SK-N-SH (cell line): ENCODE measurements at regions not wholly inside any gene's neighbourhood (a gene's known extent, or its start where the extent isn't known, plus 50 kb on each side); places are given as distances from the start of the nearest gene placed in this dataset.

Source experiments
- CHD2 ChIP-seq: fragments of 150-350 bp; IDR thresholded peaks from 2 replicates; pipeline ENCODE4 v1.6.1; 2018; ENCODE audit warnings: low read length; ENCODE audit not compliant: partially characterized antibody
- ELF1 ChIP-seq: IDR thresholded peaks from 2 replicates; pipeline ENCODE4 v1.4.0; 2012
- FOXM1 ChIP-seq: IDR thresholded peaks from 2 replicates; pipeline ENCODE4 v1.4.0; 2012; ENCODE audit warnings: low read depth, mild to moderate bottlenecking
- JUND ChIP-seq: IDR thresholded peaks from 2 replicates; pipeline ENCODE4 v1.4.0; 2012
- POLR2AphosphoS5 ChIP-seq: IDR thresholded peaks from 2 replicates; pipeline ENCODE4 v1.6.1; 2012; ENCODE audit warnings: low read depth, low read length
- RXRA ChIP-seq: IDR thresholded peaks from 2 replicates; pipeline ENCODE4 v1.4.0; 2012; ENCODE audit warnings: low read depth, mild to moderate bottlenecking, borderline replicate concordance
- TAF1 ChIP-seq: IDR thresholded peaks from 2 replicates; pipeline ENCODE4 v1.6.1; 2012; ENCODE audit warnings: low read depth, mild to moderate bottlenecking, low read length, moderate library complexity, borderline replicate concordance
- TCF12 ChIP-seq: IDR thresholded peaks from 2 replicates; pipeline ENCODE4 v1.4.0; 2012
- TF ChIP-seq, protein P1 (sequence below): fragments of 200-600 bp; sonication (generic); IDR thresholded peaks from 2 replicates; pipeline ENCODE4 v1.6.1; 2017; ENCODE audit warnings: antibody characterized with exemption, mild to moderate bottlenecking, moderate library complexity
- TF ChIP-seq, protein P2 (sequence below): IDR thresholded peaks from 2 replicates; pipeline ENCODE4; 2012
- TF ChIP-seq, protein P3 (sequence below): IDR thresholded peaks from 2 replicates; pipeline ENCODE4 v1.4.0; 2012; ENCODE audit warnings: low read depth, borderline replicate concordance
- TF ChIP-seq, protein P4 (sequence below): IDR thresholded peaks from 2 replicates; pipeline ENCODE4 v1.4.0; 2012; ENCODE audit warnings: low read depth
- TF ChIP-seq, protein P5 (sequence below): IDR thresholded peaks from 2 replicates; pipeline ENCODE4 v1.4.0; 2012; ENCODE audit warnings: low read depth, borderline replicate concordance

DNA sequence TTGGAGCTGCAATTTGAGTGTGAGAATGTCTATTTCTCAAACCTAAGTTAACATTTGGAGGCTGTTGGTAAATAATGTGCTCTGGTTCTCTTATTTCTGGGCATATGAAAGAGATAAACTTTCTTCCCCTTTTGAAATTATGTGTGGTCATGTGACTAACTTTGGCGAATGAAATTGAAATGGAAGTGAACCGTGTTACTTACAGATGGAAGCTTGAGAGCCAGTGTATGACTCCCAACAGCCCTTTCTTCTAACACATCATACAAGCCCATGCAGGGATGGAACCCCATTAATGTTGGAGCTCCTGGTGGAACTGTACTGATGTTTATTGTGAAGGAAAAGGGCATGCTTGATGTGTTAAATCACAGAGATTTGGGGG is 725.8 kb downstream of the TSN start:
- no peak for TF ChIP-seq TCF12
- TF ChIP-seq ELF1, result no peak
- TF ChIP-seq, protein P1, sequence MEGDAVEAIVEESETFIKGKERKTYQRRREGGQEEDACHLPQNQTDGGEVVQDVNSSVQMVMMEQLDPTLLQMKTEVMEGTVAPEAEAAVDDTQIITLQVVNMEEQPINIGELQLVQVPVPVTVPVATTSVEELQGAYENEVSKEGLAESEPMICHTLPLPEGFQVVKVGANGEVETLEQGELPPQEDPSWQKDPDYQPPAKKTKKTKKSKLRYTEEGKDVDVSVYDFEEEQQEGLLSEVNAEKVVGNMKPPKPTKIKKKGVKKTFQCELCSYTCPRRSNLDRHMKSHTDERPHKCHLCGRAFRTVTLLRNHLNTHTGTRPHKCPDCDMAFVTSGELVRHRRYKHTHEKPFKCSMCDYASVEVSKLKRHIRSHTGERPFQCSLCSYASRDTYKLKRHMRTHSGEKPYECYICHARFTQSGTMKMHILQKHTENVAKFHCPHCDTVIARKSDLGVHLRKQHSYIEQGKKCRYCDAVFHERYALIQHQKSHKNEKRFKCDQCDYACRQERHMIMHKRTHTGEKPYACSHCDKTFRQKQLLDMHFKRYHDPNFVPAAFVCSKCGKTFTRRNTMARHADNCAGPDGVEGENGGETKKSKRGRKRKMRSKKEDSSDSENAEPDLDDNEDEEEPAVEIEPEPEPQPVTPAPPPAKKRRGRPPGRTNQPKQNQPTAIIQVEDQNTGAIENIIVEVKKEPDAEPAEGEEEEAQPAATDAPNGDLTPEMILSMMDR, result no peak
- TF ChIP-seq POLR2AphosphoS5, result no peak
- no peak for TF ChIP-seq JUND
- TF ChIP-seq, protein P2, sequence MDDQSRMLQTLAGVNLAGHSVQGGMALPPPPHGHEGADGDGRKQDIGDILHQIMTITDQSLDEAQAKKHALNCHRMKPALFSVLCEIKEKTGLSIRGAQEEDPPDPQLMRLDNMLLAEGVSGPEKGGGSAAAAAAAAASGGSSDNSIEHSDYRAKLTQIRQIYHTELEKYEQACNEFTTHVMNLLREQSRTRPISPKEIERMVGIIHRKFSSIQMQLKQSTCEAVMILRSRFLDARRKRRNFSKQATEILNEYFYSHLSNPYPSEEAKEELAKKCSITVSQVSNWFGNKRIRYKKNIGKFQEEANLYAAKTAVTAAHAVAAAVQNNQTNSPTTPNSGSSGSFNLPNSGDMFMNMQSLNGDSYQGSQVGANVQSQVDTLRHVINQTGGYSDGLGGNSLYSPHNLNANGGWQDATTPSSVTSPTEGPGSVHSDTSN, result no peak
- no peak for TF ChIP-seq CHD2
- TF ChIP-seq, protein P3, sequence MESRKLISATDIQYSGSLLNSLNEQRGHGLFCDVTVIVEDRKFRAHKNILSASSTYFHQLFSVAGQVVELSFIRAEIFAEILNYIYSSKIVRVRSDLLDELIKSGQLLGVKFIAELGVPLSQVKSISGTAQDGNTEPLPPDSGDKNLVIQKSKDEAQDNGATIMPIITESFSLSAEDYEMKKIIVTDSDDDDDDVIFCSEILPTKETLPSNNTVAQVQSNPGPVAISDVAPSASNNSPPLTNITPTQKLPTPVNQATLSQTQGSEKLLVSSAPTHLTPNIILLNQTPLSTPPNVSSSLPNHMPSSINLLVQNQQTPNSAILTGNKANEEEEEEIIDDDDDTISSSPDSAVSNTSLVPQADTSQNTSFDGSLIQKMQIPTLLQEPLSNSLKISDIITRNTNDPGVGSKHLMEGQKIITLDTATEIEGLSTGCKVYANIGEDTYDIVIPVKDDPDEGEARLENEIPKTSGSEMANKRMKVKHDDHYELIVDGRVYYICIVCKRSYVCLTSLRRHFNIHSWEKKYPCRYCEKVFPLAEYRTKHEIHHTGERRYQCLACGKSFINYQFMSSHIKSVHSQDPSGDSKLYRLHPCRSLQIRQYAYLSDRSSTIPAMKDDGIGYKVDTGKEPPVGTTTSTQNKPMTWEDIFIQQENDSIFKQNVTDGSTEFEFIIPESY, result no peak
- TF ChIP-seq TAF1, result no peak
- TF ChIP-seq, protein P4, sequence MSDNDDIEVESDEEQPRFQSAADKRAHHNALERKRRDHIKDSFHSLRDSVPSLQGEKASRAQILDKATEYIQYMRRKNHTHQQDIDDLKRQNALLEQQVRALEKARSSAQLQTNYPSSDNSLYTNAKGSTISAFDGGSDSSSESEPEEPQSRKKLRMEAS, result no peak
- no peak for TF ChIP-seq FOXM1
- no peak for TF ChIP-seq RXRA
- TF ChIP-seq, protein P5, sequence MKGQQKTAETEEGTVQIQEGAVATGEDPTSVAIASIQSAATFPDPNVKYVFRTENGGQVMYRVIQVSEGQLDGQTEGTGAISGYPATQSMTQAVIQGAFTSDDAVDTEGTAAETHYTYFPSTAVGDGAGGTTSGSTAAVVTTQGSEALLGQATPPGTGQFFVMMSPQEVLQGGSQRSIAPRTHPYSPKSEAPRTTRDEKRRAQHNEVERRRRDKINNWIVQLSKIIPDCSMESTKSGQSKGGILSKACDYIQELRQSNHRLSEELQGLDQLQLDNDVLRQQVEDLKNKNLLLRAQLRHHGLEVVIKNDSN, result no peak
